ENCODE measurements at regions not wholly inside any gene's neighbourhood (a gene's known extent, or its start where the extent isn't known, plus 50 kb on each side); places are given as distances from the start of the nearest gene placed in this dataset.
"Not testable (repeated sequence)": the region's sequence is repeated elsewhere in the genome, so short reads cannot be mapped to it uniquely, and the experiment has no call there.

GRCh38 chr1:157262422-157262821, 124.2 kb upstream of the ETV3 start:
- DNase-seq (ENCODE audit: low read depth, low spot score), result no peak
- CTCF ChIA-PET, result no interaction called here

GRCh38 chr1:157255891-157256290, 117.7 kb upstream of the ETV3 start:
- H3K27ac ChIP-seq (ENCODE audit: low read length); ATAC-seq; CTCF ChIA-PET; H3K36me3 ChIP-seq (ENCODE audit: control insufficient read depth, insufficient read depth, low read length); H3K4me3 ChIP-seq (ENCODE audit: low read depth in 2 of 2, low read length in 2 of 2); H3K27me3 ChIP-seq (ENCODE audit: control insufficient read depth, insufficient read depth, low read length); intact Hi-C loops (cut with micrococcal nuclease; ENCODE audit: unreplicated experiment); H3K9me3 ChIP-seq (ENCODE audit: control insufficient read depth, insufficient read depth, low read depth, low read length); BruUV-seq (replicated peaks); H3K4me1 ChIP-seq (ENCODE audit: control insufficient read depth, insufficient read depth, low read length); in situ Hi-C loops (cut with HindIII; ENCODE audit: low pct_unique_long_range_greater_than_20kb, low sequenced_read_pairs); POLR2A ChIA-PET; DNase-seq (ENCODE audit: low read depth, low spot score): not testable (repeated sequence)

More at GRCh38 chr1:157262422-157262821, 124.2 kb upstream of the ETV3 start:
- Histone ChIP-seq H3K27me3 (ENCODE audit: control insufficient read depth, insufficient read depth, low read length) (peaks cover 4% of the 10 kb centered on the region), H3K36me3 (ENCODE audit: control insufficient read depth, insufficient read depth, low read length) (no peaks in the 10 kb centered on the region), H3K27ac (ENCODE audit: low read length) (no peak overlapping the region), H3K4me1 (ENCODE audit: control insufficient read depth, insufficient read depth, low read length) (no peaks in the 10 kb centered on the region), H3K9me3 (ENCODE audit: control insufficient read depth, insufficient read depth, low read depth, low read length) (no peaks in the 10 kb centered on the region), H3K4me3 (ENCODE audit: low read depth in 2 of 2, low read length in 2 of 2) (no peak overlapping the region)
- TF ChIP-seq SIN3A (IDR thresholded peaks at IDR 0.05; ENCODE audit: borderline replicate concordance, insufficient read depth, low read depth, low read length) (no peak), POLR2AphosphoS5 (IDR thresholded peaks at IDR 0.05; ENCODE audit: low read depth, low read length) (no peak), TCF7L2 (IDR thresholded peaks at IDR 0.05; ENCODE audit: low read depth, low read length) (no peak), CTCF (IDR thresholded peaks at IDR 0.05) (no peak), REST (IDR thresholded peaks at IDR 0.05; ENCODE audit: insufficient read depth in 1 of 2, low read depth in 2 of 2, low read length in 1 of 2) (no peak)
- in situ Hi-C loops (cut with HindIII; ENCODE audit: low pct_unique_long_range_greater_than_20kb, low sequenced_read_pairs), result no loop called here
- POLR2A ChIA-PET, result no interaction called here
- intact Hi-C loops (cut with micrococcal nuclease; ENCODE audit: unreplicated experiment), result no loop called here
- no TSS peak for BruUV-seq (replicated peaks)
- ATAC-seq, result no peak

- in situ Hi-C loops (cut with HindIII; ENCODE audit: low pct_unique_long_range_greater_than_20kb, low sequenced_read_pairs); intact Hi-C loops (cut with micrococcal nuclease; ENCODE audit: unreplicated experiment); DNase-seq (ENCODE audit: low read depth, low spot score); H3K4me1 ChIP-seq (ENCODE audit: control insufficient read depth, insufficient read depth, low read length); H3K9me3 ChIP-seq (ENCODE audit: control insufficient read depth, insufficient read depth, low read depth, low read length); POLR2A ChIA-PET; H3K27me3 ChIP-seq (ENCODE audit: control insufficient read depth, insufficient read depth, low read length); ATAC-seq; H3K4me3 ChIP-seq (ENCODE audit: low read depth in 2 of 2, low read length in 2 of 2); BruUV-seq (replicated peaks); H3K36me3 ChIP-seq (ENCODE audit: control insufficient read depth, insufficient read depth, low read length); CTCF ChIA-PET; H3K27ac ChIP-seq (ENCODE audit: low read length): not testable (repeated sequence)
Observed at GRCh38 chr1:157254183-157254582, 116.0 kb upstream of the ETV3 start.
